ENCODE measurements at regions not wholly inside any gene's neighbourhood (a gene's known extent, or its start where the extent isn't known, plus 50 kb on each side); places are given as distances from the start of the nearest gene placed in this dataset.
"Not testable (repeated sequence)": the region's sequence is repeated elsewhere in the genome, so short reads cannot be mapped to it uniquely, and the experiment has no call there.

DNA sequence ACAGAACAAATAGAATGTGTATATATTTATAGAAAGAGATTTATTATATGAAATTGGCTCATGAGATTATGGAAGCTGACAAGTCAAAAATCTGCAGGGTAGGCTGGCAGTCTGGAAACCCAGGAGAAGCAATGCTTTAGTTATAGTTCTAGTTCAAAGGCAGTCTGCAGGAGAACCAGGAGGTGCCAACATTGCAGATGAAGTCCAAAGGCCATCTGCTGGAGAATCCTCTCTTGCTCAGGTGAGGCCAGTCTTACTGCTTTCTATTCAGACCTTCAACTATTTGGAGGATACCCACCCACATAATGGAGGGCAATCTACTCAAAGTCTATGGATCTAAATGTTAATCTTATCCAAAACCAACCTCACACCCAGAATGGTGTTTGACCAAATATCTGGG lies 75.9 kb upstream of the MRPS6 start:
- DNase-seq: no peak
- intact Hi-C loops (cut with DNase I): no loop called here

DNA sequence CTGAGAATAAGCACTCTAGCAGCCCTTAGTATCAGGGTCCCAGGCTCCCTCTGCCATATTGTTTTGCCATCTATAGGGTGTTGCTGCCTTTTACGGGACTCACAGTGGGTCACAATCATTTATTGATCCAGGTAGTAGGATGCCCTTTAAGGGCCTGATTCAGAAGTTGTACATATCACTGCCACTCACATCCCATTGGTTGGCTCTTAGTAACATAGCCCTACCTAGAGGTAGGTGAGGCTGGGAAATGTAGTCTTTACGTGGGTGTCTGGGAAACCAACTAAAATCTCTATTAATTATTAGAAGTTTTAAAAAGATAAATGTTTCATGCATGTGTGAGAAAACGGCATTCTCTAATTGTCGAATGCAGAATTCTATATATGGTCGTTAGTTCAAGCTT lies 78.8 kb upstream of the ATP5PO start:
- DNase-seq: no peak
- intact Hi-C loops (cut with DNase I): no loop called here

DNA sequence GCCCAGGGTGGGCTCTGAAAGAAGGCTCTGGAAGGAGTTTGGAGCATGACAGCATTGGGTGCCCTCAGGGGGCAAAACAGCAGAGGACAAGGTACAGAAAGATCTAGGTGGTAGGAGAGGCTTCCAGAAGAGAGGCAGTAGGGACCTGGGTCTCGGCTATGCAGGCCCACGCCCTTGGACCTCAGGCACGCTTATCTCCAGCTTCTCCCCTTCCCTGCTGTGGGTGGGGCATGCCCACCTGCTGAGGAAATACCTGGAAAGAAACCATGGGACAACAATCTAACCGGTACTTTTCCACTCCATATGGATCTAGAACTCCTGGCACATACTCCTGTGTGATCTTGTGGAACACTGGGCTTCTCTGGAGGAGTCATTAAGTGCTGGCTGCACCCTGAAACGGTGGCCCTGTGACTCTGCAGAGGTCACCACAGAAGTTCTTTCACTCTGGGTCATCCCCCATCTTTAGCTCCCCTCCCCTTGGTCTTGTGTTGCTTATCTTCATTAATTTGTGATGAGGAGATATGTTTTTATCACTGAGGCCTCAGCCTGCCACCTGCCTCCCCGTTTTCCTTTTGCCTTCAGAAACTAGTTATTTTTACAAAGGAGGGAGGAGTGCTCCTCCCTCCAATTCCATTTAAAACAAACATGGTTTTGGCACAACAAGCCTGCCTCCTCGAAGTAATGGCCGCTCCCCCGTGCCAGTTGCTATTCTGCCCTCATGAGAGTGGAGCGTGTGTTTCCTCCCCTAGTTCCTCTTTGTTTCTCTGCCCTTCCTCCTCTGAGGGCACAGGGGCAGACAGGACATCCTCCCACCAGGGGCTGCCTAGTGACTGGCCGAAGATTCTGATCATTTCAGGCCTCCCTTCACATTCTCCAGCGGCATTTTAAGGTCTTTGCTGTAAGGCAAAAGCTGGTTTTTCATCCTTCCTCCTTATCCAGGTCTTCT lies 78.0 kb upstream of the ATP5PO start:
- intact Hi-C loops (cut with DNase I): no loop called here
- DNase-seq: no peak

DNA sequence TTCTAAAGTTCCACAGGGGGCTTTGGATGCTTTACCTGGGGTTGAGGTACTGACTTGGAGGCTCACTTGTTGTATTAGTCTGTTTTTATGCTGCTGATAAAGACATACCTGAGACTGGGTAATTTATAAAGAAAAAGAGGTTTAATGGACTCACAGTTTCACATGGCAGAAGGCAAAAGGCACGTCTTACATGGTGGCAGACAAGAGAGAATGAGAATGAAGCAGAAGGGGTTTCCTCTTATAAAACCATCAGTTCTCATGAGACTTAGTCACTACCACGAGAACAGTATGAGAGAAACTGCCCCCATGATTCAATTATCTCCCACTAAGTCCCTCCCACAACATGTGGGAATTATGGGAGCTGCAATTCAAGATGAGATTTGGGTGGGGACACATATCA lies 76.8 kb upstream of the ATP5PO start:
- intact Hi-C loops (cut with DNase I); DNase-seq: not testable (repeated sequence)

DNA sequence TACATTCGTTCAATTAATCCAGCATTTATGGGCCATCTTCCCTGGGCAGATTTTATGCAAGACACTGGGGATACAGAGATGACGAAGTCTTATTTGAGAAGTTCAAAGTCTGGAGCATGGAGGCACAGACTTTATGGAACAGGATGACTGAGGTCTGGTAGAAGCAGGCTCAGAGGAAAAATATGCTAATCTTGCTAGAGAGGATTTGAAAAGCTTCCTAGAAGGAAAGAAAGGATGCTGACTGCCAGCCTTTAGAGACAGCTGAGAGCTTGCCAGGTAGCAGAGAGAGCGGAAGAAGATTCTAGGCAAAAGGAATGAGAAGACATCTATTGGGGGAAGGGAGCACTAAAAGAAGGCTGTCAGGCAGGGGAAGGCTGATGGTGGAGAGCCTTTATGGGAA lies 75.5 kb upstream of the ATP5PO start:
- no peak for DNase-seq
- intact Hi-C loops (cut with DNase I): no loop called here

DNA sequence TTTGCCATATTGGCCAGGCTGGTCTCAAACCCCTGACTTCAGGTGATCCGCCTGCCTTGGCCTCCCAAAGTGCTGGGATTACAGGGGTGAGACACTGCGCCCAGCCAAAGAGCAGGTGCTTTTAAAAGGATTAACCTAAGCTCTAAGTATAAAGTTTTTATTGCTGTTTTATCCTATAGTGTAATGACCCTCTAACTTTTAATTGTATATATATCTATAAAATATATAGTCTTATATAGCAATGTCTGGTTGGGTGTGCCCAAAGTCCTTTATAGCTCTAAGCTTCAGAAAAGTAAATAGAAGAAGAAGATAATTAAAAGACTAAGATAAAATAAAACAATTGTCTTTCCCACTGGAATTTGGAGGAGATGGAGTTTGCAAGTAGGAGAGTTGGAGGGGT lies 73.8 kb upstream of the ATP5PO start:
- DNase-seq: no peak
- intact Hi-C loops (cut with DNase I): no loop called here

DNA sequence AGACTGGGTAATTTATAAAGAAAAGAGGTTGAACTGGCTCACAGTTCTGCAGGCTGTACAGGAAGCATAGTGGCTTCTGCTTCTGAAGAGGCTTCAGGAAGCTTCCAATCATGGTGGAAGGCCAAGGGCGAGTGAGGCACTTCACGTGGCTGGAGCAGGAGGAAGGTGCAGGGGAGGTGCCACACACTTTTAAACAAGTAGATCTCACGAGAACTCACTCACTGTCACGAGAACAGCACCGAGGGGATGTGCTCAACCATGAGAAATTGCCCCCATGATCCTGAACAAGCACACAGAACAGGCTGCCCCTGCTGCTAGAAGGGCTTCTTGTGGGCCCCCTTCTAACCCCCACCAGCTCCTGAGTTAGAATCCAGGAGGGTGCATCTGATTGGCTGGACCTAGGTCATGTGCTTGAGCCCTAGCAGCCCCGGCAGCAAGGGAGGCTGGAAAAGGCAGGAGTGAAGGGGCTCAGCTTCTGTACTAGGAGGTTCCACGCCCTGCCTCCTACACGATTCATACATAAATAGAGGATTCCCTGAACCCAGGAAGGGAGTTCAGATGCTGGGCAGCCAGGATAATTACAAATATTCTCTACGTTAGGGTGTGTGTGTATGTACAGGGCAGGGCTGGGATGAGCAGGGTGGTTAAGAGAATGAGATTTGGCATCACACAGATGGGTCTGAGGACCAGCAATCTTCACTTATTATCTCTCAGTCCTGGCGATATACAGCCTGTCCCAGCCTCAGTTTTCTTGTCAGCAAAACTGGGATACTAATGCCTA lies 72.8 kb upstream of the ATP5PO start:
- intact Hi-C loops (cut with DNase I): no loop called here

DNA sequence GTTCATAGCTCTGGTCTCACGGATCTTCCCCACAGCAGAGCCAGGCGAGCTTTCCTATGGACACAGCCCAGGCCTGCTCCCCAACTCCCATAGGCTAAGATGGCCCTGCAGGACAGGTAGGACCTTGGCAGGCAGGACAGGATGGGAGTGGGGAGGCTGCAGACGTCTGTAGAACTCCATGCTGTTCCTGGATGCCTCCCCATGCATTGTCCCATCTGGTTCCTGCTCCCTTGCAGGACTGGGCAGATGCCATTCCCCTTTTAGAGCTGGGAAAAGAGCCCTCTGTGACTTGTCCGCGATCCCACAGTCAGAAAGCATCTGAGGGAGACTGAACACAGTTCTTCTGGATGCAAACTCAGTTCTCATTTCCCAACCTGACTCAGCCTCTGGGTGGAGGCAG lies 71.9 kb upstream of the ATP5PO start:
- DNase-seq: no peak
- intact Hi-C loops (cut with DNase I): no loop called here

More for the DNA sequence above, 72.8 kb upstream of the ATP5PO start:
- DNase-seq: no peak

DNA sequence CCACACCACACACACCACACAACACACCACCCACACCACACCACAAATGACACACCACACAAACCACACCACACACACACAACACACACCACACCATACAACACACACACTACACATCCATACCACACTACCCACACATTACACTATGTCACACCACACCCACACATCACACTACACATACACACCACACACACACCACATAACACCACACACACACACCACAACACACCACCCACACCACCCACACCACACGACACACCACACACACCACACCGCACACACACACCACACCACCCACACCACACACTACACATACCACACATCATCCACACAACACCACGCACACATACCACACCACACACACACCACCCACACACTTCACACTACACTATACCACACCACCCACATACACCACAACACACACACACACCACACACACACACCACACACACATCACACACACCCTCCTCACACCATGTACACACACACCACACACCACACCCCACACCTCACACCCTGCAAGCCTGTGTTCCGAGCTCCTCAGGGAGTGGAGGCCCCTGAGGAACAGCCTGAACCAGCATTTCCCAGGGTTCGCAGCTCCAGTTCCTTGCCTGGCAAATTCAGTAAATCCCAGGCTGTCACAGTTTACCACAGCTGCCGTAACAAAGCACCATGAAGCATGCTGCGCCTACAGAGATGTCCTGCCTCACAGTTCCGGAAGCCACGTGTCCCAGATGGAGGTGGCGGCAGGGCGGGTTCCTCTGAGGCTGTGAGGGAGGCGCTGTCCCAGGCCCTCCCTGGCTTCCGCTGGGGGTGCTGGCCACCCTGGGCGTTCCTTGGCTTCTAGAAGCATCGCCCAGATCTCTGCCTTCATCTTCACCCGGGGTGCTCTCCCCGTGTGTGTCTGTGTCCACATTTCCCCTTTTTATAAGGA lies 69.8 kb upstream of the ATP5PO start:
- no peak for DNase-seq
- intact Hi-C loops (cut with DNase I): no loop called here

DNA sequence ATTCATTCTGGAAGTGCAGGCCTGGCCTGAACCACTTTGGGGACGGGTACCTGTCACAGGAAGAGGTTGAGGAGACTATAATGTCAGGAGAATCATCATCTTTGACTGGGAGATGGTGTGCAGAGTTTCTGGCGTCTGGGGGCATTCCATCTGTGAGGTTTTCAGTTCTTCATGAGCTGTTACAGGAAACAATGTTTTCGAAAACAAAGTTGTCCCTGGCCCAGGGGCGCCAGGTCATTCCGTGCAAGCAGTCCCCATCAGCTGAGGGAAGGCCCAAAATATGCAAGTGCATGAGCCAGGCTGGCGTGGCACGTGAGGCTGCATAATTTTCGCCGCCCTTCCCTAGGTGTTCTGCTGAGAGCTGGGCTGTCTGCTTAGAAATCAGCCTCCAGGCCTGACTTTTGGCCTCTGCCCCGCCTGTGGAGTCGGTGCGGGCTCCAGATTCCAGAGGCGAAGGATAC lies 68.4 kb upstream of the ATP5PO start:
- DNase-seq: no peak
- intact Hi-C loops (cut with DNase I): no loop called here

DNA sequence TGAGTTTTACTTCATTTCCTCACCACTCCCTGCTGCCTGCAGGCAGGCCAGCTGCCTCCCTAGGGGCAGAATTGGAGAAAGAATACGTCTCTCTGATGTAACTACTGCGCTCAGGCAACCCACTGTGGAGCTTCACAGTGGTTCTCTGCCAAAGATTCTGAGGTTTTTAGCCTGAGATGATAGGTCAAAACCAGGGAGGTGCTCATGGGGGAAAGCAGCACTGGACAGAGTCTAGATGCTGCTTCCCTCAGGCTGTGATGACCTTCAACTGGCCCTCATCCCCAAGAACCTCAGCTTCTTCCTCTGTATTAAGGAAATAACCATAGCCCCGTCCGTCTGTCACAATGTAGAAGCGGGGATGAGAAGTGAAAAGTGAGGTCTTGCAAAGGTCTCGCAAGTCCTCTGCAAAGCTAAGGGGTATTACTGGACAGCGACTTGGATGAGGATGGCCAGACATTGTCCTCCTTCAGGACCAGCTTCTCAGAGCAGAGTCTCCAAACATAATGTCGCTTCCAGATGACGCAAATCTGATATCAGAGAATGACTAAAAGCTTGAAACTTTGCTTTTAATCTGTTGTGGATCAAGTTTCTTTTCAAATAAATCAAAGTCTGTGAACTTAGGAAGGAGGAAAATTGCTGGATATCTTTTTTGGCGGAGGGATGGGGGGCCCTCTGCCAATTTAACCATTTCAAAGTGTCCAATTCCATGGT lies 65.9 kb upstream of the ATP5PO start:
- DNase-seq: no peak
- intact Hi-C loops (cut with DNase I): no loop called here

DNA sequence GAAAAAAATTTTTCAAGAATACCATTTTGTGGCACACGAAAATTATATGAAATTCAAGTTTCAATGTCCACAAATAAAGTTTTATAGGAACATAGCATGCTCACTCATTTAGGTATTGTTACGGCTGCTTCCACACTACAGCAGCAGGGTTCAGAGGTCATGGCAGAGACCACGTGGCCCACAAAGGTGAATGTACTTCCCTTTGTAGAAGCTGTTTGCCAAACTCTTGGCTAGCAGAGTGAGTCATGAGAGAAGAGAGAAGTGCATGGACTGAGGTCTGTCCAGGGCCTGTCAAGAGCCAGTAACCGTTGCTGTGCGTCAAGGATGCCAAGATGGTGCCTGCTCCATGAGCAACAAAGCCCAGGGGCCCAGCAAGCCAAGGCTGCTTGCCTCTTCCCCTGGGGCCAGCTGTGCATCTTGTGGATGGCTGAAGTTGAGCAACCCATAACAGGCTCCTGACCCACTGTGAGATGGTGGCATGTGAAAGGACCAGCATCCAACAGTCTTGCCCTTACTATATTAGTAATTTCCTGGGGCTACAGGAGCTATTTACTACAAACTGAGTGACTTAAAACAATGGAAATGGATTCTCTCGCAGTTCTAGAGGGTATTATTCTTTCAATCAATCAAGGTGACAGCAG lies 64.8 kb upstream of the ATP5PO start:
- intact Hi-C loops (cut with DNase I): no loop called here
- no peak for DNase-seq

DNA sequence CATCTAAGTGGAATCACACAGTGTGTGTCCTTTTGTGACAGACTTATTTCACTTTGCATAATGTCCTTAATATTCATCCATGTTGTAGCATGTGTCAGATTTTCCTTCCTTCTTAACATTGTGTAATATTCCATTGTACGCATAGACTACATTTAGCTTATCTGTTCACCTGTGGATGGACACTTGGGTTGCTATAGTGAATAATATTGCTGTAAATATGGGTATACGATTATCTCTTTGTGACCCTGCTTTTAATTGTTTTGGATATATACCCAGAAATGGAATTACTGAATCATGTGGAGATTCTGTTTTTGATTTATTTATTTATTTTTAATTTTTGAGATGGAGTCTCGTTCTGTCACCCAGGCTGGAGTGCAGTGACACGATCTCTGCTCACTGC lies 63.0 kb upstream of the ATP5PO start:
- DNase-seq: no peak
- intact Hi-C loops (cut with DNase I): no loop called here

DNA sequence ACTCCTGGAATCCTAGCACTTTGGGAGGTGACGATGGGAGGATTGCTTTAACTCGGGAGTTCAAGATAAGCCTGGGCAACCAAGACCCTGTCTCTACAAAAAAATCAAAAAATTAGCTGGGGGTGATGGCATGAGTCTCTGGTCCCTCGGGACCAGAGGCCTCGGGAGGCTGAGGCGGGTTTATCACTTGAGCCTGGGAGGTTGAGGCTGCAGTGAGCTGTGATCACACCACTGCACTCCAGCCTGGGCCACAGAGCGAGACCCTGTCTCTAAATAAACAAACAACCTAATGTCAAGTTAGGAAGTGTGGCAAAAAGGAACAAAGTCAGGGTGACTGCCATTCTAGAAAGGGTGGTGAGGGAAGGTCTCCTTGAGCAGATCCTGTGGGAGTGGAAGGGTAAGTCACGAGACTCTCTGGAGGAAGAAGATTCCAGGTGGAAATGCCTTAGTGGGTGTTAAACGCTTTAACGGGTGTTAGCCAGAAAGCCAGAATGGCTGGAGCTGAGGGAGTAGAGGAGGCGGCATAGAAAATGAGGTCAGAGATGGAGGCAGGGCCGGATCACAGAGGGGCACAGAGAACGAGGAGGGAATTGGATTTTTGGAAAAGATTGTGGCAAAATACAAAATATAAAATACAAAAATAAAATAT lies 62.2 kb upstream of the ATP5PO start:
- intact Hi-C loops (cut with DNase I): no loop called here
- DNase-seq: no peak

DNA sequence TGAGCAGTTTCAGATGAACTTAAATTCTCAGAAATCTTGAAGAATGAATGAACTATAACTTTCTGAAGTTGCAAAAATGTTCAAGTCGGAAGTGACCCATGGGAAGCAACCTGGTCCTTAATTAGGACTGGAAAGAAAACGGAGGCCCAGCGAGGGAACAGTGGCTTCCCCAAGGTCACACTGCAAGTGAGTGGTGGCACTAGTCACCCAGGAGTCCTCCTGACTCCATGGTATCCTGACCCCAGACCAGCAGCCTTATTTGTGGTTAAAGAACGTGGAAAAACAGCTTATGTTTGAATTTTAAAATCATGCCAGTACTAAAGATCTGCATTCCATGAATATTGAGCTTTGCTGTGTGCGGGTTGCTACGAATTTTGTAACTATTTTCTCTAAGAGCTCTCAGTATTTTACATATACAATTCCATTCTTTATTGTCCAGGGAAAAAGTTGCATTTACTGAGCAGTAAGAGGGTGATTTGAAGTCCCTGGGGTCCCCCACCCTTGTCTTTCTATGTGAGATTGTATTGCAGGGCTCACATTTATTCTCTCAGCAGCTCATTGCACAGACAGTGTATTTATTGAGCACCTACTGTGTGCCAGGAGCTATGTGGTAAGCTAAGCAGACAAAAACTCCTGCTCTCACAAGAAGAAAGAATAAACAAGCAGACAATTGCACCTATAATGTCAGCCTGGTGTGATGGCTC lies 61.6 kb upstream of the ATP5PO start:
- no peak for DNase-seq
- intact Hi-C loops (cut with DNase I): no loop called here

DNA sequence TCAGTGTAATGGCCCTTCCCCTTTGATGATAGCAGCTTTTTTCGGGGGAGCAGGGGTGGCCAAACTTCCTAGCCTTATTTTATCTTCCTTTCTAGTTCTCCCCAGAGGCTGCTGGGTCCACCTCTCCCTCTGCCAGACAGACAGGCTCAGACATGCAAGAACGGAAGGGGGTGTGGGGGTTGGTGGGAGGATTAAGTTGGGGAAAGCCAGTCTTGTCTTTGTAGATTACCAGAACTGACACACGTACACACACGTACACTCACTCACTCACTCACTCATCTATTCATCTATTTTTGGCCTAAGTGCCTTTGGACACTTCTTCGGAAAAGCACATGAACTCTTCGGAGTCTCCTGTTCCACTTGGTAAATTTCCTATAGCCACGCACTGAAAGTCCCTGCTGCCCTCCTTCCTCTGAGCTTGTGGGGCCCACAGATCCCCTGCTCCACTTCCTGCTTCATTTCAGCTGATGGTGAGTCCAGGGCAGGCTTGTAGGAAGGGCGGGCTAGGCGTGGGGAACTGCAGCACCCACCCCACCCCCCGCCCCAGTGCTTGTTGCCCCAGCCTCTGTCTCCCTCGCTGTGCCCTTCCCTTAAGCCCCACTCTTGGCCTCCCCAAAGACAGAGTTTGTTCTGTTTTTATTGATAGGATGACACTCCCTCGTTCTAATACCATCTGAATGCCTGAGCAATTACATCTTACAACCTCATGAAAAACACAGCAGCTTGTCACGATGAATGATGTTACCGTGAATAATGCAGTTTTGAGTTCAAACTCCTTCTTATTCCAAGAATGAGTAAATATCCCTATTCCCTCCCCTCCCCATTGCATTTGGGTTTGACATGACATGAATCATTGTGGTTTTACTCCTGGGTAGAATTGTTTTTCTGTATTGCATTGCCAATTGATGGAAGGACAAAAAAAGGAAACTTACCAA lies 60.7 kb upstream of the ATP5PO start:
- intact Hi-C loops (cut with DNase I): no loop called here
- DNase-seq: no peak

DNA sequence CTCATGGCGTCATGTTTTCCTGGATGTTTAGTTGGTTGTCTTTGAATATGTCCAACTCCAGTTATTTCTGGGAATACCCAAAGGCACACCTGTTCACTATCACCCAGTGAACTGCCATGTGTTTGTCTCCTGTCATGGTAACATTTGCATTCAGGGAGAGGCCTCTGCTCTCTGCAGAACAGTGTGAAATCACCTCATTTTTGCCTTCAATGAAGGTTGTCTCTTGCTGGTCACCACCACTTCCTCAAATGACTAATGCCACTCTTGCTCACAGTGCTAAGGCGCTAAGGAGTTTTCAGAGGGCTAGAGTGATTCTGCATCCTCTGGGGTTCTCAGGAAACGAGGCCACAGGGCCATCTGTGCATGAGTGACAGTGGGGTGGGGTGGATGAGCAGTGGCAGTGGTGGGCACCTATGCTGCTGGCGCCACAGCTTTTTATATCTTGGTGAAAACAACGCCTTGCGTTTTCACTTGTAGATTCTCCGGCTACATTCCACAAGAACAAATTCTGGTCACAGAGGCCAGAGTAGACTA lies 60.0 kb upstream of the ATP5PO start:
- intact Hi-C loops (cut with DNase I): no loop called here
- no peak for DNase-seq
